ENCODE measurements at regions not wholly inside any gene's neighbourhood (a gene's known extent, or its start where the extent isn't known, plus 50 kb on each side); places are given as distances from the start of the nearest gene placed in this dataset.
"Not testable (repeated sequence)": the region's sequence is repeated elsewhere in the genome, so short reads cannot be mapped to it uniquely, and the experiment has no call there.

- no peak for DNase-seq
These were observed 280.5 kb downstream of the VRK1 start for GRCh38 chr14:97077687-97078086.

GRCh38 chr14:97080991-97081390 lies 283.8 kb downstream of the VRK1 start:
- DNase-seq: no peak

GRCh38 chr14:97095269-97095668 lies 298.1 kb downstream of the VRK1 start:
- DNase-seq: no peak

- no peak for DNase-seq
These were observed 300.1 kb downstream of the VRK1 start for GRCh38 chr14:97097296-97097695.

- peak; percentile 29 for DNase-seq
These were observed 303.1 kb downstream of the VRK1 start for GRCh38 chr14:97100306-97100705.

- DNase-seq: no peak
These were observed 304.4 kb downstream of the VRK1 start for GRCh38 chr14:97101561-97101960.

GRCh38 chr14:97104029-97104428 lies 306.8 kb downstream of the VRK1 start:
- DNase-seq: no peak

GRCh38 chr14:97106166-97106565 lies 309.0 kb downstream of the VRK1 start:
- no peak for DNase-seq

GRCh38 chr14:97106609-97107008 lies 309.4 kb downstream of the VRK1 start:
- DNase-seq: no peak

GRCh38 chr14:97107080-97107479 lies 309.9 kb downstream of the VRK1 start:
- DNase-seq: no peak

GRCh38 chr14:97107760-97108159 lies 310.6 kb downstream of the VRK1 start:
- DNase-seq: no peak

- no peak for DNase-seq
These were observed 312.1 kb downstream of the VRK1 start for GRCh38 chr14:97109234-97109633.

- DNase-seq: no peak
These were observed 316.2 kb downstream of the VRK1 start for GRCh38 chr14:97113339-97113738.

GRCh38 chr14:97116546-97116945 lies 319.4 kb downstream of the VRK1 start:
- no peak for DNase-seq

GRCh38 chr14:97117693-97118092 lies 320.5 kb downstream of the VRK1 start:
- DNase-seq: no peak

GRCh38 chr14:97120204-97120603 lies 323.0 kb downstream of the VRK1 start:
- DNase-seq: no peak

GRCh38 chr14:97120611-97121031 lies 323.4 kb downstream of the VRK1 start:
- no peak for DNase-seq

GRCh38 chr14:97129639-97130038 lies 332.5 kb downstream of the VRK1 start:
- DNase-seq: no peak

- not testable (repeated sequence) for DNase-seq
These were observed 338.7 kb downstream of the VRK1 start for GRCh38 chr14:97135847-97136246.

GRCh38 chr14:97137705-97138104 lies 340.5 kb downstream of the VRK1 start:
- no peak for DNase-seq

GRCh38 chr14:97138801-97139200 lies 341.6 kb downstream of the VRK1 start:
- DNase-seq: peak; percentile 2

GRCh38 chr14:97143011-97143410 lies 345.8 kb downstream of the VRK1 start:
- DNase-seq: no peak

- no peak for DNase-seq
These were observed 346.3 kb downstream of the VRK1 start for GRCh38 chr14:97143456-97143855.

- DNase-seq: not testable (repeated sequence)
These were observed 350.8 kb downstream of the VRK1 start for GRCh38 chr14:97148021-97148420.

- no peak for DNase-seq
These were observed 352.6 kb downstream of the VRK1 start for GRCh38 chr14:97149775-97150174.

- DNase-seq: no peak
These were observed 356.3 kb downstream of the VRK1 start for GRCh38 chr14:97153527-97153926.
